Stimulated activated naive B cell treated with anti-CD40 and anti-IgM and Interleukin-4, amounts not matched to agents 10 μg/mL and 1 μg/mL and 100 μg/mL, for 72 hours (primary cell): ENCODE measurements at regions not wholly inside any gene's neighbourhood (a gene's known extent, or its start where the extent isn't known, plus 50 kb on each side); places are given as distances from the start of the nearest gene placed in this dataset.

Source experiments
- ATAC-seq, 2 donors: fragments of 150-1000 bp; cut with Tn5 transposase; replicated peaks; 2 replicates each; pipeline ENCODE4 v1.10.0; 2021; ENCODE audit warnings: moderate library complexity in 1 of 2
- DNase-seq: peaks from one replicate; pipeline ENCODE4 v3.0.0; 2021
- H3K27ac Mint-ChIP-seq: one replicate; pipeline ENCODE4 v1.8.0; 2022; ENCODE audit warnings: mild to moderate bottlenecking, mixed read lengths
- H3K27me3 Mint-ChIP-seq, 2 donors: one replicate each; pipeline ENCODE4 v1.8.0; 2022; ENCODE audit warnings: mixed read lengths in 2 of 2
- H3K36me3 Mint-ChIP-seq, 2 donors: one replicate each; pipeline ENCODE4 v1.8.0; 2022; ENCODE audit warnings: mixed read lengths in 2 of 2, mild to moderate bottlenecking in 1 of 2
- H3K4me1 Mint-ChIP-seq, 2 donors: one replicate each; pipeline ENCODE4 v1.8.0; 2022; ENCODE audit warnings: mixed read lengths in 2 of 2, mild to moderate bottlenecking in 1 of 2
- H3K4me3 Mint-ChIP-seq, 2 donors: one replicate each; pipeline ENCODE4 v1.8.0; 2022; ENCODE audit warnings: mild to moderate bottlenecking in 2 of 2, mixed read lengths in 2 of 2, moderate library complexity in 1 of 2
- H3K9me3 Mint-ChIP-seq, 2 donors: one replicate each; pipeline ENCODE4 v1.8.0; 2022; ENCODE audit warnings: mixed read lengths in 2 of 2, mild to moderate bottlenecking in 1 of 2

- no peaks in the 10 kb centered on the region for H3K36me3 Mint-ChIP-seq
- peaks cover 0 to 2% of the 10 kb centered on the region in 2 donors for H3K4me1 Mint-ChIP-seq
- H3K27me3 Mint-ChIP-seq: peaks cover 12 to 18% of the 10 kb centered on the region in 2 donors
- ATAC-seq: no peak
- no peaks in the 10 kb centered on the region for H3K9me3 Mint-ChIP-seq
- no peak for DNase-seq
- no peak overlapping the region for H3K27ac Mint-ChIP-seq
- H3K4me3 Mint-ChIP-seq: no peak overlapping the region
Measured at GRCh38 chr10:118401708-118402193, 59.6 kb upstream of the FAM204A start.

- Mint-ChIP-seq H3K36me3 (no peaks in the 10 kb centered on the region), H3K4me1 (peaks cover 2 to 12% of the 10 kb centered on the region in 2 donors), H3K27ac (no peak overlapping the region), H3K4me3 (no peak overlapping the region), H3K9me3 (no peaks in the 10 kb centered on the region), H3K27me3 (peaks cover 12 to 15% of the 10 kb centered on the region in 2 donors)
- no peak for ATAC-seq
- no peak for DNase-seq
Measured at GRCh38 chr10:118397391-118397790, 55.3 kb upstream of the FAM204A start.

- DNase-seq: no peak
- no peak for ATAC-seq
- Mint-ChIP-seq H3K4me3 (no peak overlapping the region), H3K27me3 (peaks cover 18 to 23% of the 10 kb centered on the region in 2 donors), H3K4me1 (peaks cover 2 to 12% of the 10 kb centered on the region in 2 donors), H3K9me3 (peaks cover 0 to under 1% of the 10 kb centered on the region in 2 donors), H3K27ac (no peak overlapping the region), H3K36me3 (no peaks in the 10 kb centered on the region)
Measured at GRCh38 chr10:118395947-118396346, 53.8 kb upstream of the FAM204A start.

- ATAC-seq (no peak), DNase-seq (no peak)
- Mint-ChIP-seq H3K27ac (no peak overlapping the region), H3K4me3 (peak overlapping the region; percentile 29 to 43), H3K36me3 (no peaks in the 10 kb centered on the region), H3K4me1 (peaks cover 2 to 12% of the 10 kb centered on the region in 2 donors), H3K27me3 (peaks cover 25 to 26% of the 10 kb centered on the region in 2 donors), H3K9me3 (peaks cover 0 to 7% of the 10 kb centered on the region in 2 donors)
Measured at GRCh38 chr10:118394301-118395200, 52.4 kb upstream of the FAM204A start.

- H3K9me3 Mint-ChIP-seq: peaks cover 0 to 15% of the 10 kb centered on the region in 2 donors
- no peak for ATAC-seq
Measured at GRCh38 chr10:118392761-118393160, 50.6 kb upstream of the FAM204A start.

More at GRCh38 chr10:118392761-118393160, 50.6 kb upstream of the FAM204A start:
- H3K4me1 Mint-ChIP-seq: peaks cover 2 to 12% of the 10 kb centered on the region in 2 donors
- H3K4me3 Mint-ChIP-seq: no peak overlapping the region
- peaks cover 21 to 31% of the 10 kb centered on the region in 2 donors for H3K27me3 Mint-ChIP-seq
- no peak overlapping the region for H3K27ac Mint-ChIP-seq
- no peaks in the 10 kb centered on the region for H3K36me3 Mint-ChIP-seq
- no peak for DNase-seq
